ENCODE measurements at regions not wholly inside any gene's neighbourhood (a gene's known extent, or its start where the extent isn't known, plus 50 kb on each side); places are given as distances from the start of the nearest gene placed in this dataset.
"Not testable (repeated sequence)": the region's sequence is repeated elsewhere in the genome, so short reads cannot be mapped to it uniquely, and the experiment has no call there.

DNA sequence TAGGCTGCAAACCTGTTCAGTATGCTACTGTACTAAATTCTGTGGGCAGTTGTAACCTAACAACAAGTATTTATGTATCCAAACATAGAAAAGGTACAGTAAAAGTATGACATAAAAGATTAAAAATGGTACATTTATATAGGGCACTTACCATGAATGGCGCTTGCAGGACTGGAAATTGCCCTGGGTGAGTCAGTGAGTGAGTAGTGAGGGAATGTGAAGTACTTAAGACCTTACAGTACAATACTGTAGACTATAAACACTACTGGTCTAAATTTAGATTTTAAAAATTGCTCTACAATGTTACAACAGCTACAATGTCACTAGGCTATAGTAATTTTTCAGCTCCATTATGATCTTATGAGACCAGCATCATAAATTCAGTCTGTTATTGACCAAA, 146.0 kb upstream of the GNAI1 start:
- Histone ChIP-seq H3K36me3 (ENCODE audit: control insufficient read depth, insufficient read depth, low read length) (no peaks in the 10 kb centered on the region), H3K27me3 (ENCODE audit: control insufficient read depth, insufficient read depth, low read length) (no peaks in the 10 kb centered on the region), H3K4me3 (ENCODE audit: low read depth, low read length) (no peak overlapping the region)
- TF ChIP-seq, protein P1, sequence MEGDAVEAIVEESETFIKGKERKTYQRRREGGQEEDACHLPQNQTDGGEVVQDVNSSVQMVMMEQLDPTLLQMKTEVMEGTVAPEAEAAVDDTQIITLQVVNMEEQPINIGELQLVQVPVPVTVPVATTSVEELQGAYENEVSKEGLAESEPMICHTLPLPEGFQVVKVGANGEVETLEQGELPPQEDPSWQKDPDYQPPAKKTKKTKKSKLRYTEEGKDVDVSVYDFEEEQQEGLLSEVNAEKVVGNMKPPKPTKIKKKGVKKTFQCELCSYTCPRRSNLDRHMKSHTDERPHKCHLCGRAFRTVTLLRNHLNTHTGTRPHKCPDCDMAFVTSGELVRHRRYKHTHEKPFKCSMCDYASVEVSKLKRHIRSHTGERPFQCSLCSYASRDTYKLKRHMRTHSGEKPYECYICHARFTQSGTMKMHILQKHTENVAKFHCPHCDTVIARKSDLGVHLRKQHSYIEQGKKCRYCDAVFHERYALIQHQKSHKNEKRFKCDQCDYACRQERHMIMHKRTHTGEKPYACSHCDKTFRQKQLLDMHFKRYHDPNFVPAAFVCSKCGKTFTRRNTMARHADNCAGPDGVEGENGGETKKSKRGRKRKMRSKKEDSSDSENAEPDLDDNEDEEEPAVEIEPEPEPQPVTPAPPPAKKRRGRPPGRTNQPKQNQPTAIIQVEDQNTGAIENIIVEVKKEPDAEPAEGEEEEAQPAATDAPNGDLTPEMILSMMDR (IDR thresholded peaks at IDR 0.05; ENCODE audit: insufficient read depth, low read length, poor library complexity, severe bottlenecking), result no peak
- no peak for DNase-seq (ENCODE audit: low read depth)

DNA sequence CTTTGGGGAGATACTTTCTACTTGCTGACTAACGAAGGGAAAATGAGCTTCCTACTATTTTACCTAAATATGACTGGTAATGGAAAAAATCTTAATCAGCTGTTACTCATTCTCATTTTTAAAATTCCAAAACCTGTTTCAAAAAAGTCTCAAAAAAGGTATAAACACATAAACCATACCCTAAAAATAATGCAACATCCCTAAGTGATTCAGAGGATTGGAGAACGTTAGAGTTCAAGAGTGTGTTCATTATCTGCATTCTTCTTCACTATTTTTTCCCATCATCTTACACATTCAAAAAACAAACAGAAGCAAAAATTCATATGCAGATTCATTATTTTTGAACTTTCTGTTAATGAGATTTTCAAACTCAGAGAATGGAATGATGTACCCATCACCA, 150.4 kb upstream of the GNAI1 start:
- no peak overlapping the region for H3K4me3 ChIP-seq (ENCODE audit: low read depth, low read length)
- H3K27me3 ChIP-seq (ENCODE audit: control insufficient read depth, insufficient read depth, low read length), result no peaks in the 10 kb centered on the region
- H3K36me3 ChIP-seq (ENCODE audit: control insufficient read depth, insufficient read depth, low read length), result no peaks in the 10 kb centered on the region
- TF ChIP-seq, protein P1 (IDR thresholded peaks at IDR 0.05; ENCODE audit: insufficient read depth, low read length, poor library complexity, severe bottlenecking), result no peak
- DNase-seq (ENCODE audit: low read depth), result no peak

DNA sequence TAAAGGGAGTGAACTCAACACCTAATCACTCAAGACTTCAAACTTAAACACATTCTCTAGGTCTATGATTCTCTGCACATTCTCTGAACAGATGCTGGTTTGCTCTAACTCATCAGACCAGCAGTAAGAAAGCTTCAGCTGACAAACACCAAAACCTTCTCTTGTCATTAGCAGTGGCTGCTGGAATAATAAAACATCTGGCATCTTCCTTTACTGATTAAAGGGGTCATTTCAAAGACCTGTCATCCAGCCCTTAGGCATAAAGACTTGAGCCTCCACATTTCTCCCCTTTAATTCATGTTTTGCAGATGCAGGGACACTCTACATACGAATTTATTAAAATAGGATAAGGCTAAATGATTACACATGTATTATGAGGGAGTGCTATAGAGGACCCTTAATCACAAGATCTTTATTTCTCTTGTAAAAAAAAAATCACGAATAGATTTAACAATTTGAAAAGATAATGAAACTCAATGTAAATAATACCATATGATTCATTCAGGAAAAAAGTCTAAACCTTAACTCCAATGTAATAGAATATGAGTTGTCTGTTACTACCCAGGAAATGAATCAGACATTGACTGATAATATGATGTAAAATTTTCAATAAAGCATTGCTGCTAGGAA, 152.4 kb upstream of the GNAI1 start:
- no peak overlapping the region for H3K4me3 ChIP-seq (ENCODE audit: low read depth, low read length)
- TF ChIP-seq, protein P1 (IDR thresholded peaks at IDR 0.05; ENCODE audit: insufficient read depth, low read length, poor library complexity, severe bottlenecking), result no peak
- no peak for DNase-seq (ENCODE audit: low read depth)

DNA sequence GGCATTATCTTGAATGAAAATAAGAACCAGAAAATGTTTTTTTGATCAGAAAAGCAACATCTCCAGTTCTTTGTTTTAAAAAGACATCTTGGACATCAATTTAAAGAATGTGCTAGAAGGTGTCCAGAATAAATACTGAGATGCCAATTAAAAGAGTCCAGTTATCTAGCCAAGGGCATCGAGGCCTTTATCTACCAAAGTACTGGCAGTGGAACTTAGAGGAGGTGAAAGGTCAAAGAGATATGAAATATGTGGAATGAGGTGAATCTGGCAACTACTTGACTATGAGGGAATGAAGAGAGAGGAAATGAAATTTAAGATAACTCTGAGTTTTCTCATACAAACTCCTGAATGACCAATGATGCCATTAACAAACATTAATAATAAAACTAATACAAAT, 154.3 kb upstream of the GNAI1 start:
- Histone ChIP-seq H3K27me3 (ENCODE audit: control insufficient read depth, insufficient read depth, low read length) (no peaks in the 10 kb centered on the region), H3K36me3 (ENCODE audit: control insufficient read depth, insufficient read depth, low read length) (no peaks in the 10 kb centered on the region), H3K4me3 (ENCODE audit: low read depth, low read length) (no peak overlapping the region)
- TF ChIP-seq, protein P1 (IDR thresholded peaks at IDR 0.05; ENCODE audit: insufficient read depth, low read length, poor library complexity, severe bottlenecking), result no peak
- no peak for DNase-seq (ENCODE audit: low read depth)

More for the DNA sequence above, 152.4 kb upstream of the GNAI1 start:
- Histone ChIP-seq H3K36me3 (ENCODE audit: control insufficient read depth, insufficient read depth, low read length) (no peaks in the 10 kb centered on the region), H3K27me3 (ENCODE audit: control insufficient read depth, insufficient read depth, low read length) (no peaks in the 10 kb centered on the region)

DNA sequence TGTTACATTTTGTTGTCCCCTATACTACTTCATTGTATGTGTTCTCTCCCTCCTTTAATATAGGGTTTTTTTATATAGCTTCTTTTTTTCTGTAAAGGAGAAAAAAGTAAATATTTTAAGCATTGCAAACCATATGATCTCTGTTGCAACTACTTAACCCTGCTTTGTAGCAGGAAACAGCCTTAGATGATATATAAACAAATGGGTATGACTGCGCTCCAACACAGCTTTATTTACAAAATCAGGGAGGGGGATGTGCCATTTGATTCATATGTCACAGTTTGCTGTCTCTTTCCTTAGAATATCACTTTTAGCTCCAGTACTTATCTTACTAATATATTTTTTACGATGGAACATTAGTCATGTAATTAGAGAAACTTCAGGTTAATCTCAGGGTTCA, 155.2 kb upstream of the GNAI1 start:
- DNase-seq (ENCODE audit: low read depth), result no peak
- Histone ChIP-seq H3K36me3 (ENCODE audit: control insufficient read depth, insufficient read depth, low read length) (no peaks in the 10 kb centered on the region), H3K4me3 (ENCODE audit: low read depth, low read length) (no peak overlapping the region), H3K27me3 (ENCODE audit: control insufficient read depth, insufficient read depth, low read length) (no peaks in the 10 kb centered on the region)
- TF ChIP-seq, protein P1 (IDR thresholded peaks at IDR 0.05; ENCODE audit: insufficient read depth, low read length, poor library complexity, severe bottlenecking), result no peak

DNA sequence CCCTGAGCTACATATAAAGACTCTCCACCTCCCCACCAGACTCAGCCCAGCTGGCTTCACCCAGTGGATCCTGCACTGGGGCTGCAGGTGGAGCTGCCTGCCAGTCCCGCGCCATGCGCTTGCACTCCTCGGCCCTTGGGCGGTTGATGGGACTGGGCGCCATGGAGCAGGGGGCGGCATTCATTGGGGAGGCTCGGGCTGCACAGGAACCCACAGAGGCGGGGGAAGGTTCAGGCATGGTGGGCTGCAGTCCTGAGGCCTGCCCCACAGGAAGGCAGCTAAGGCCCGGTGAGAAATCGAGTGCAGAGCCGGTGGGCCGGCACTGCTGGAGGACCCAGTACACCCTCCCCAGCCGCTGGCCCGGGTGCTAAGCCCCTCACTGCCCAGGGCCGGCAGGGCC, 157.2 kb upstream of the GNAI1 start:
- no peak for DNase-seq (ENCODE audit: low read depth)
- Histone ChIP-seq H3K27me3 (ENCODE audit: control insufficient read depth, insufficient read depth, low read length) (no peaks in the 10 kb centered on the region), H3K36me3 (ENCODE audit: control insufficient read depth, insufficient read depth, low read length) (no peaks in the 10 kb centered on the region), H3K4me3 (ENCODE audit: low read depth, low read length) (no peak overlapping the region)
- TF ChIP-seq, protein P1 (IDR thresholded peaks at IDR 0.05; ENCODE audit: insufficient read depth, low read length, poor library complexity, severe bottlenecking), result no peak

DNA sequence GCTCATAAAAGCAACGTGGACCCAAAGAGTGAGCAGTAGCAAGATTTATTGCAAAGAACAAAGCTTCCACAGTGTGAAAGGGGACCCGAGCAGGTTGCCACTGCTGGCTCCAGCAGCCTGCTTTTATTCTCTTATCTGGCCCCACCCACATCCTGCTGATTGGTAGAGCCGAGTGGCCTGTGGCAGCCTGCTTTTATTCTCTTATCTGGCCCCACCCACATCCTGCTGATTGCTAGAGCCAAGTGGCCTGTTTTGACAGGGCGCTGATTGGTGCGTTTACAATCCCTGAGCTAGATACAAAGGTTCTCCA, 158.0 kb upstream of the GNAI1 start:
- H3K27me3 ChIP-seq (ENCODE audit: control insufficient read depth, insufficient read depth, low read length); H3K4me3 ChIP-seq (ENCODE audit: low read depth, low read length); DNase-seq (ENCODE audit: low read depth): not testable (repeated sequence)

DNA sequence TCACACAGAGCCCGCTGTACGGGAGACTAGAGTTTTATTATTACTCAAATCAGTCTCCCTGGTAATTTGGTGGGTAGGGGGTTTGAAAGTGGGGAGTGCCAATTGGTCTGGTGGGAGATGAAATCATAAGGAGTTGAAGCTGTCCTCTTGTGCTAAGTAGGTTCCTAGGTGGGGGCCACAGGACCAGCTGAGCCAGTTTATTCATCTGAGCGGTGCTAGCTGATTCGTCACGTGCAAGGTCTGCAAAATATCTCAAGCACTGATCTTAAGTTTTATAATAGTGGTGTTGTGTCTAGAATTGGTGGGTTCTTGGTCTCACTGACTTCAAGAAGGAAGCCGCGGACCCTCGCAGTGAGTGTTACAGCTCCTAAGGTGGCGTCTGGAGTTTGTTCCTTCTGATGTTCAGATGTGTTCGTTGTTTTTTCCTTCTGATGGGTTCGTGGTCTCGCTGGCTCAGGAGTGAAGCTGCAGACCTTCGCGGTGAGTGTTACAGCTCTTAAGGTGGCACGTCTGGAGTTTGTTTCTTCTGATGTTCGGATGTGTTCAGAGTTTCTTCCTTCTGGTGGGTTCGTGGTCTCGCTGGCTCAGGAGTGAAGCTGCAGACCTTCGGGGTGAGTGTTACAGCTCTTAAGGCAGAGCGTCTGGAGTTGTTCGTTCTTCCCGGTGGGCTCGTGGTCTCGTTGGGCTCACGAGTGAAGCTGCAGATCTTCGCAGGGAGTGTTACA, 158.5 kb upstream of the GNAI1 start:
- not testable (repeated sequence) for H3K27me3 ChIP-seq (ENCODE audit: control insufficient read depth, insufficient read depth, low read length); H3K4me3 ChIP-seq (ENCODE audit: low read depth, low read length); DNase-seq (ENCODE audit: low read depth); H3K36me3 ChIP-seq (ENCODE audit: control insufficient read depth, insufficient read depth, low read length)

More for the DNA sequence above, 158.0 kb upstream of the GNAI1 start:
- H3K36me3 ChIP-seq (ENCODE audit: control insufficient read depth, insufficient read depth, low read length), result not testable (repeated sequence)
